ENCODE measurements at regions not wholly inside any gene's neighbourhood (a gene's known extent, or its start where the extent isn't known, plus 50 kb on each side); places are given as distances from the start of the nearest gene placed in this dataset.

DNA sequence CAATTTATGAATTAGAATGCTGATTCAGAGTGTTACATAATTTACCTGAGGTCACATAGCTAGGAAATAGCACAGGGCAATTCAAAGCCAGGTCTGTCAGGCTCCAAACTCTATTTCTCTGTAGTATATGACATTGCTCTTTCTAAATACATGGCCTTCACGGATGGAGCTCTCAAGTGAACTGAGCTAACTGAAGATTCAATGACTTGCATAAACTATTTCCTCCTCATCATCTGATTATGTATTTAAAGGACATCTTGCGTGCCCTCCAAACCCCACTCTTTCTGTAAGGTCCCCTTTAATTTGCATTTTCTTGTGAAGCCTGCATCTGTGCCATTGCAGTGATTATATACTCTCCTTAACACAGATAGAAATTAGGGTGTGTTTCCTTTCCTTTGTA is 537.4 kb upstream of the VRK2 start:
- no peaks in the 10 kb centered on the region for H3K9me2 ChIP-seq (replicated peaks; ENCODE audit: insufficient read depth, low read length)
- H2AFZ ChIP-seq (ENCODE audit: low read length), result no peak overlapping the region
- H3K79me2 ChIP-seq (ENCODE audit: low read length), result no peaks in the 10 kb centered on the region
- H3K9ac ChIP-seq (ENCODE audit: low read length), result no peak overlapping the region
- H3K27me3 ChIP-seq (ENCODE audit: low read length), result no peaks in the 10 kb centered on the region
- H3K9me3 ChIP-seq (ENCODE audit: low read length), result no peaks in the 10 kb centered on the region
- H3K4me2 ChIP-seq (ENCODE audit: low read depth, low read length, poor library complexity, severe bottlenecking), result no peak overlapping the region
- H3K4me3 ChIP-seq (ENCODE audit: low read length), result no peak overlapping the region
- H3K4me1 ChIP-seq (ENCODE audit: low read length), result no peaks in the 10 kb centered on the region
- DNase-seq, result no peak
- no peaks in the 10 kb centered on the region for H4K20me1 ChIP-seq (ENCODE audit: insufficient read depth, low read depth, low read length)
- no peaks in the 10 kb centered on the region for H3K36me3 ChIP-seq (ENCODE audit: insufficient read depth, low read length)
- H3K27ac ChIP-seq (ENCODE audit: low read length), result no peak overlapping the region

DNA sequence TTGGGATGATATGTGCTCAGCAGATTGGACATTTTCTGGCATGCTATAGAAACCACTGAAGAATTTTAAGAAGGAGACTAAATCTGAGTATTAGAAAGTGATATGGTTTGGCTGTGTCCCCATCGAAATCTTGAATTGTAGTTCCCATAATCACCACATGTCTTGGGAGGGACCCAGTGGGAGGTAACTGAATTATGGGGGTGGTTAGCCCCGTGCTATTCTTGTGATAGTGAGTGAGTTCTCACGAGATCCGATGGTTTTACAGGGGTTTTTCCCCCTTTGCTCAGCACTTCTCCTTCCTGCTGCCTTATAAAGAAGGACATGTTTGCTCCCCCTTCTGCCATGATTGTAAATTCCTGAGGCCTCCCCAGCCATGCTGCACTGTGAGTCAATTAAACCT is 535.9 kb upstream of the VRK2 start:
- Histone ChIP-seq H3K36me3 (ENCODE audit: insufficient read depth, low read length) (no peaks in the 10 kb centered on the region), H3K79me2 (ENCODE audit: low read length) (no peaks in the 10 kb centered on the region), H3K4me2 (ENCODE audit: low read depth, low read length, poor library complexity, severe bottlenecking) (no peak overlapping the region), H3K9me2 (replicated peaks; ENCODE audit: insufficient read depth, low read length) (no peaks in the 10 kb centered on the region), H3K4me1 (ENCODE audit: low read length) (no peaks in the 10 kb centered on the region), H3K9ac (ENCODE audit: low read length) (no peak overlapping the region), H3K9me3 (ENCODE audit: low read length) (no peaks in the 10 kb centered on the region), H4K20me1 (ENCODE audit: insufficient read depth, low read depth, low read length) (no peaks in the 10 kb centered on the region), H3K27me3 (ENCODE audit: low read length) (no peaks in the 10 kb centered on the region), H2AFZ (ENCODE audit: low read length) (no peak overlapping the region), H3K4me3 (ENCODE audit: low read length) (no peak overlapping the region), H3K27ac (ENCODE audit: low read length) (no peak overlapping the region)
- DNase-seq, result peak; percentile 44

DNA sequence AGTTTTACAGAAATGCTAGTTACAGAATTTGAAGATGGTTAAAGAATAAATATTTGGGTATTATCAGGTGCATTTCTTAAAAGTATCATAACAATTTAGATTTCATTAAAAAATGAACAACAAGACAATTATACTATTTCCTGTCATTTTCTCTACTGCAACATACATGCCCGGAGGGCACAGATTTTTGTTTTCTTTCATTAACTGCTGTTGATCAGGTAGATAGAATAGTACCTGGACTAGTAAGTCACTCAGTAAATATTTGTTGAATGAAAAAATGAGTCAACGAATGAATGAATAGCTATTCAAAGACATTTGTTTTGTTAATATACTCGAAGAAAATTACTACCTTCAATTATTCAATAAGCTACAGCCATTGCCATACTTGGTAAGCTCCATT is 531.2 kb upstream of the VRK2 start:
- H4K20me1 ChIP-seq (ENCODE audit: insufficient read depth, low read depth, low read length), result no peaks in the 10 kb centered on the region
- no peak overlapping the region for H2AFZ ChIP-seq (ENCODE audit: low read length)
- H3K4me3 ChIP-seq (ENCODE audit: low read length), result no peak overlapping the region
- no peaks in the 10 kb centered on the region for H3K36me3 ChIP-seq (ENCODE audit: insufficient read depth, low read length)
- H3K9me3 ChIP-seq (ENCODE audit: low read length), result no peaks in the 10 kb centered on the region
- no peaks in the 10 kb centered on the region for H3K4me1 ChIP-seq (ENCODE audit: low read length)
- no peak overlapping the region for H3K27ac ChIP-seq (ENCODE audit: low read length)
- no peak overlapping the region for H3K9ac ChIP-seq (ENCODE audit: low read length)
- no peaks in the 10 kb centered on the region for H3K79me2 ChIP-seq (ENCODE audit: low read length)
- H3K9me2 ChIP-seq (replicated peaks; ENCODE audit: insufficient read depth, low read length), result no peaks in the 10 kb centered on the region
- no peaks in the 10 kb centered on the region for H3K27me3 ChIP-seq (ENCODE audit: low read length)
- H3K4me2 ChIP-seq (ENCODE audit: low read depth, low read length, poor library complexity, severe bottlenecking), result no peak overlapping the region
- DNase-seq, result no peak

DNA sequence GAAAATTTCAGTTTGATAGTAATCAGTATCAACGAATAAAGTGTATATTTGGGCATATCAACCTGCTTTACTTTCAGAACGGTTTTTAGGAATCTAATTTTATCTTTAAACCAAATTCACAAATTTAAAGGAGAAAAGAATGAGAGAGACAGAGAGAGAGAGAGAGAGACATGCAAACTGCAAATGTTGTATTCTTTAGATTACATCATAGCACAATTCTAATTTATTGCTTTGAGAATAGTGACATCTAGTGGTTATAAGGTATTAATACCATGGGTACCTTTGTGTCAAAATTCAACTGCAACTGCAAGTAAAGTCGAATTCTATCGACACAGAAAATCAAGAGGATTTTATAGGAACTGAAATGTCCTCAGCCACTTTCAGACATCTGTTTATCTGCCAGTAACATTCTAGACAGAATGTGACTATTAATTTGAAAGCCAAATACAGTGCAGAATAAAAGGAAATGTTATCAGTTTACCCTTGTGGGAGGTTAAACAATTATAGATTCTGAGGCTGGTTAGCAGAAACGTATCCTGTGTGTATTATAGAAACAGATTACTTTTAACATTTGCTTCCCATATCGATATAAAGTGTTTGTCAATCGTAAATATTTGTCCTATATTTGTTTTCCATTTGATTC is 529.8 kb upstream of the VRK2 start:
- Histone ChIP-seq H3K79me2 (ENCODE audit: low read length) (no peaks in the 10 kb centered on the region), H3K4me1 (ENCODE audit: low read length) (no peaks in the 10 kb centered on the region), H3K9me2 (replicated peaks; ENCODE audit: insufficient read depth, low read length) (no peaks in the 10 kb centered on the region), H3K27ac (ENCODE audit: low read length) (no peak overlapping the region), H2AFZ (ENCODE audit: low read length) (no peak overlapping the region), H3K4me3 (ENCODE audit: low read length) (no peak overlapping the region), H3K4me2 (ENCODE audit: low read depth, low read length, poor library complexity, severe bottlenecking) (no peak overlapping the region), H3K9me3 (ENCODE audit: low read length) (no peaks in the 10 kb centered on the region; the same call in 1 of the 2 replicates), H4K20me1 (ENCODE audit: insufficient read depth, low read depth, low read length) (no peaks in the 10 kb centered on the region), H3K36me3 (ENCODE audit: insufficient read depth, low read length) (no peaks in the 10 kb centered on the region), H3K9ac (ENCODE audit: low read length) (no peak overlapping the region), H3K27me3 (ENCODE audit: low read length) (no peaks in the 10 kb centered on the region)
- DNase-seq, result peak; percentile 84

DNA sequence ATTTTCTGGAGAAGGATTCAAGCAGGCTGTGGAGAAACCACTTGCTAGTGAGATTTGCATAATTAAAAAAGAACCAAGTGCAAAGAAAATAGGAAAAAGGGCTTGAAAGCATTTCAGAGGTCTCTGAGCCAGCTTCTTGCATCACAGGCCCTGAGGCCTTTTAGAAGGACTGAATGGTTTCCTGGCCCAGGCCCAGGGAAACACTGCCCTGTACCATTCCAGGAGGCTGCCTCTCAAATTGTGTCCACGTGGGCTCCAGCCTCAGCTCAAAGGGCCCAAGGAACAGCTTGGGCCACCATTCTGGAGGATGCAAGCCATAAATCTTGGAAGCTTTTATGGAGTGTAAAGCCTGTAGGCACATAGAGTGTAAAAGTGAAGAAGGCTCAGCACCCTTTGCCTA is 523.3 kb upstream of the VRK2 start:
- Histone ChIP-seq H2AFZ (ENCODE audit: low read length) (no peak overlapping the region), H3K9ac (ENCODE audit: low read length) (no peak overlapping the region), H3K79me2 (ENCODE audit: low read length) (no peaks in the 10 kb centered on the region), H3K4me1 (ENCODE audit: low read length) (no peaks in the 10 kb centered on the region), H3K27ac (ENCODE audit: low read length) (no peak overlapping the region), H3K9me2 (replicated peaks; ENCODE audit: insufficient read depth, low read length) (no peaks in the 10 kb centered on the region; the same call in 1 of the 2 replicates), H3K4me2 (ENCODE audit: low read depth, low read length, poor library complexity, severe bottlenecking) (no peak overlapping the region), H3K4me3 (ENCODE audit: low read length) (no peak overlapping the region), H3K27me3 (ENCODE audit: low read length) (no peaks in the 10 kb centered on the region), H4K20me1 (ENCODE audit: insufficient read depth, low read depth, low read length) (no peaks in the 10 kb centered on the region), H3K9me3 (ENCODE audit: low read length) (peaks cover 13% of the 10 kb centered on the region; the same call in 1 of the 2 replicates), H3K36me3 (ENCODE audit: insufficient read depth, low read length) (no peaks in the 10 kb centered on the region; the same call in 1 of the 2 replicates)
- no peak for DNase-seq

DNA sequence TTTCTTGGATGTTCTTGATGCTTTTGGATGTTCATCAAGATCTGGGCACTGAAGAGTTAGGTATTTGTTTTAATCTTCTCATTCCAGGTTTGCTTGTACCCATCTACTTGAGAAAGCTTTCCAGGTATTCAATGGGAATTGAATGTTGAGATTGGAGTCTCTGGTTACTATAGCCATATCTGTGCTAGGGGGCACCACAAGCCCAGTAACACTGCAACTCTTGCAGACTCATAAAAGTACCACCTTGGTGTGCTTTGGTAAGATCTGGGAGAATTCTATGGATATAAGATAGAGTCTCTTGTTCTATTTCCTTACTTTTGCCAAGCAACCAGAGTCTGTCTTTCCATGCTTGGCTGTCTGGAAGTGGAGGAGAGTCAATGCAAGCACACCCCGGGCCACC is 518.9 kb upstream of the VRK2 start:
- no peaks in the 10 kb centered on the region for H3K4me1 ChIP-seq (ENCODE audit: low read length)
- no peak overlapping the region for H3K9ac ChIP-seq (ENCODE audit: low read length)
- no peak overlapping the region for H3K27ac ChIP-seq (ENCODE audit: low read length)
- H3K4me2 ChIP-seq (ENCODE audit: low read depth, low read length, poor library complexity, severe bottlenecking), result no peak overlapping the region
- H3K79me2 ChIP-seq (ENCODE audit: low read length), result no peaks in the 10 kb centered on the region
- no peaks in the 10 kb centered on the region for H3K27me3 ChIP-seq (ENCODE audit: low read length)
- H3K36me3 ChIP-seq (ENCODE audit: insufficient read depth, low read length), result no peaks in the 10 kb centered on the region; the same call in 1 of the 2 replicates
- H3K9me3 ChIP-seq (ENCODE audit: low read length), result peaks cover 13% of the 10 kb centered on the region; the same call in 1 of the 2 replicates
- no peak overlapping the region for H3K4me3 ChIP-seq (ENCODE audit: low read length)
- no peak overlapping the region for H2AFZ ChIP-seq (ENCODE audit: low read length)
- no peaks in the 10 kb centered on the region; the same call in 1 of the 2 replicates for H3K9me2 ChIP-seq (replicated peaks; ENCODE audit: insufficient read depth, low read length)
- H4K20me1 ChIP-seq (ENCODE audit: insufficient read depth, low read depth, low read length), result no peaks in the 10 kb centered on the region
- no peak for DNase-seq

DNA sequence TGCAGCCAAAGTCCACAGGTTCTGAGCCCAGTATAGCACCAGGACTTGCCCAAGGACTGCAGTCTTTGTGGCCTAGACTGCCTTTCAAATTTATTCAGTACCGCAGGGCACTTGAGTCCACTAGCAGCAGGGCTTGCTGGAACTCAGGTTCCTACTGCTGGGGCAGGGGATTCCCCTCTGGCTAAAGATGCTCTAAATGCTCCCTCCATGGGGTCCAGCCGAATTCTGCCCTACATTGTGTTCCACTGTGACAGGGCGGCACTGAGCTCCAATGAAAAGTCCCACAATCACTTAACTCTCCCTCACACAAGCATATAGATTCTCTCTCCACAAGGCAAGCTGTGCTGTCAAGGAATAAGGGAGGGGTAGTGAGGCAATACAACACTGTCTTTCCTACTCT is 518.1 kb upstream of the VRK2 start:
- H2AFZ ChIP-seq (ENCODE audit: low read length), result no peak overlapping the region
- no peaks in the 10 kb centered on the region for H4K20me1 ChIP-seq (ENCODE audit: insufficient read depth, low read depth, low read length)
- no peak overlapping the region for H3K9ac ChIP-seq (ENCODE audit: low read length)
- peaks cover 13% of the 10 kb centered on the region; the same call in 1 of the 2 replicates for H3K9me3 ChIP-seq (ENCODE audit: low read length)
- no peak overlapping the region for H3K4me2 ChIP-seq (ENCODE audit: low read depth, low read length, poor library complexity, severe bottlenecking)
- no peaks in the 10 kb centered on the region for H3K79me2 ChIP-seq (ENCODE audit: low read length)
- H3K4me1 ChIP-seq (ENCODE audit: low read length), result no peaks in the 10 kb centered on the region
- no peak overlapping the region for H3K27ac ChIP-seq (ENCODE audit: low read length)
- no peak for DNase-seq
- H3K27me3 ChIP-seq (ENCODE audit: low read length), result no peaks in the 10 kb centered on the region
- H3K36me3 ChIP-seq (ENCODE audit: insufficient read depth, low read length), result no peaks in the 10 kb centered on the region; the same call in 1 of the 2 replicates
- no peak overlapping the region for H3K4me3 ChIP-seq (ENCODE audit: low read length)
- H3K9me2 ChIP-seq (replicated peaks; ENCODE audit: insufficient read depth, low read length), result no peaks in the 10 kb centered on the region; the same call in 1 of the 2 replicates

DNA sequence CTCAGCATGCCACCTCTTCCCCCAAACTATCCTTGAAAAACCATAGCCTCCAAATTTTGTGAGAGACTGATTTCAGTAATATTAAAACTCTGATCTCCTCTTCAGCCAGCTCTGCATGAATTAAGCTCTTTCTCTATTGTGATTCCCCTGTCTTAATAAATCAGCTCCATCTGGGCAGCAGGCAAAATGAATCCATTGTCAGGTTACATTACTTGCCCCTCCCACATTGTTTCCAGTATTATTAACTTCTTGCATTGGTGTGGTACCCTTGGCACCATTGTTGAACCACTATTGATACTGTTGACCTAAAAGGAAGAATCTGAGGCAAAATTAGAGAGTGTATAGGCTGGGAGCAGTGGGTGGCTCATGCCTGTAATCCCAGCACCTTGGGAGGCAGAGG is 512.2 kb upstream of the VRK2 start:
- Histone ChIP-seq H3K9ac (ENCODE audit: low read length) (no peak overlapping the region), H3K27ac (ENCODE audit: low read length) (no peak overlapping the region), H3K79me2 (ENCODE audit: low read length) (no peaks in the 10 kb centered on the region), H3K36me3 (ENCODE audit: insufficient read depth, low read length) (no peaks in the 10 kb centered on the region), H3K9me3 (ENCODE audit: low read length) (no peaks in the 10 kb centered on the region), H3K27me3 (ENCODE audit: low read length) (no peaks in the 10 kb centered on the region), H3K4me3 (ENCODE audit: low read length) (no peak overlapping the region), H2AFZ (ENCODE audit: low read length) (no peak overlapping the region), H3K4me1 (ENCODE audit: low read length) (no peaks in the 10 kb centered on the region), H3K9me2 (replicated peaks; ENCODE audit: insufficient read depth, low read length) (no peaks in the 10 kb centered on the region), H3K4me2 (ENCODE audit: low read depth, low read length, poor library complexity, severe bottlenecking) (no peak overlapping the region), H4K20me1 (ENCODE audit: insufficient read depth, low read depth, low read length) (no peaks in the 10 kb centered on the region)
- DNase-seq, result no peak

Data from Karpas-422 (cell line).